Aorta (tissue), 5 donors: ENCODE measurements at regions not wholly inside any gene's neighbourhood (a gene's known extent, or its start where the extent isn't known, plus 50 kb on each side); places are given as distances from the start of the nearest gene placed in this dataset.

Source experiments
- ATAC-seq: fragments of 200-7000 bp; cut with Tn5 transposase; one replicate; pipeline ENCODE4 v1.9.1; 2022; ENCODE audit warnings: moderate library complexity; ENCODE audit not compliant: low FRiP score
- DNase-seq, 2 donors: peaks; one replicate each; pipeline ENCODE4 v3.0.0-alpha.2; 2020
- H3K27ac ChIP-seq, 2 donors: one replicate each; pipeline ENCODE4 v1.5.1; 2013; ENCODE audit warnings: low read length in 2 of 2, mild to moderate bottlenecking in 2 of 2, moderate library complexity in 2 of 2, control low read depth in 1 of 2, inconsistent platforms in 1 of 2, low read depth in 1 of 2
- H3K27me3 ChIP-seq, 2 donors: one replicate each; pipeline ENCODE4 v1.6.1; 2013; ENCODE audit warnings: control low read depth in 1 of 2, low read length in 1 of 2, mild to moderate bottlenecking in 1 of 2, moderate library complexity in 1 of 2; ENCODE audit not compliant: insufficient read depth in 2 of 2, control insufficient read depth in 1 of 2
- H3K36me3 ChIP-seq, 2 donors: one replicate each; pipeline ENCODE4 v1.6.1; 2013; ENCODE audit warnings: control low read depth in 1 of 2, low read length in 1 of 2, mild to moderate bottlenecking in 1 of 2; ENCODE audit not compliant: insufficient read depth in 2 of 2, control insufficient read depth in 1 of 2
- H3K4me1 ChIP-seq, 2 donors: one replicate each; pipeline ENCODE4 v1.6.1; 2013; ENCODE audit warnings: low read length in 2 of 2, control low read depth in 1 of 2, mild to moderate bottlenecking in 1 of 2, moderate library complexity in 1 of 2; ENCODE audit not compliant: insufficient read depth in 2 of 2, control insufficient read depth in 1 of 2
- H3K4me3 ChIP-seq, 2 donors: one replicate each; pipeline ENCODE4 v1.5.1; 2013; ENCODE audit warnings: low read length in 2 of 2, control low read depth in 1 of 2, mild to moderate bottlenecking in 1 of 2
- H3K9me3 ChIP-seq: one replicate; pipeline ENCODE4 v1.6.1; 2013; ENCODE audit warnings: mild to moderate bottlenecking, low read length; ENCODE audit not compliant: control insufficient read depth
- WGBS, 2 donors: extraction: QIAGEN DNeasy Blood & Tissue Kit; methylation state at CpG; one replicate each; pipeline ENCODE4 v1.1.7; 2013; 5-methylcytosine and 5-hydroxymethylcytosine counted together
- intact Hi-C, 2 donors: fragments of 100-400 bp; cut with DNase I; formaldehyde crosslinking; loops; one replicate each; pipeline versions ENCODE4 v1.14.2 to v1.15.0; 2022
- donor health status: healthy with polysubstance abuse.
- donor health status: Bipolar disorder and iron deficiency.
- donor health status: DM: no; HTN: no; CAD: no.
- donor health status: DM: no; HTN: no; CAD: no.
- donor health status: DM: yes; HTN: yes; CAD: no.

GRCh38 chr5:21694567-21694966 is 1158.6 kb downstream of the CDH12 start:
- no peak overlapping the region for H3K4me3 ChIP-seq
- no peak overlapping the region for H3K27ac ChIP-seq
- WGBS, 2 donors: 53 to 68% methylated on average over 2 of the region's 2 CpGs
- intact Hi-C loops: no loop called here
- ATAC-seq (no peak), DNase-seq (no peak)
- no peaks in the 10 kb centered on the region for H3K36me3 ChIP-seq
- no peaks in the 10 kb centered on the region for H3K27me3 ChIP-seq
- no peaks in the 10 kb centered on the region for H3K4me1 ChIP-seq
- H3K9me3 ChIP-seq: no peaks in the 10 kb centered on the region

- Histone ChIP-seq H3K4me1 (no peaks in the 10 kb centered on the region), H3K36me3 (no peaks in the 10 kb centered on the region), H3K27me3 (no peaks in the 10 kb centered on the region), H3K27ac (no peak overlapping the region), H3K4me3 (no peak overlapping the region), H3K9me3 (no peaks in the 10 kb centered on the region)
- intact Hi-C loops: no loop called here
- ATAC-seq (no peak), DNase-seq (no peak)
Measured at GRCh38 chr5:21693591-21693990, 1159.6 kb downstream of the CDH12 start.

- Histone ChIP-seq H3K4me3 (no peak overlapping the region), H3K27ac (no peak overlapping the region), H3K9me3 (no peaks in the 10 kb centered on the region), H3K36me3 (no peaks in the 10 kb centered on the region), H3K27me3 (no peaks in the 10 kb centered on the region), H3K4me1 (no peaks in the 10 kb centered on the region)
- ATAC-seq (no peak), DNase-seq (no peak)
- intact Hi-C loops: no loop called here
- WGBS, 2 donors: 48 to 51% methylated on average over 3 of the region's 3 CpGs
Measured at GRCh38 chr5:21689587-21689986, 1163.6 kb downstream of the CDH12 start.

GRCh38 chr5:21688655-21689054 is 1164.5 kb downstream of the CDH12 start:
- Histone ChIP-seq H3K36me3 (no peaks in the 10 kb centered on the region), H3K27me3 (no peaks in the 10 kb centered on the region), H3K27ac (no peak overlapping the region), H3K4me3 (no peak overlapping the region), H3K4me1 (no peaks in the 10 kb centered on the region), H3K9me3 (no peaks in the 10 kb centered on the region)
- DNase-seq (no peak), ATAC-seq (no peak)
- intact Hi-C loops: no loop called here
- WGBS, 2 donors: 72 to 83% methylated on average over 1 of the region's 1 CpG

GRCh38 chr5:21687621-21688020 is 1165.5 kb downstream of the CDH12 start:
- intact Hi-C loops: no loop called here
- Histone ChIP-seq H3K9me3 (no peaks in the 10 kb centered on the region), H3K27me3 (no peaks in the 10 kb centered on the region), H3K36me3 (no peaks in the 10 kb centered on the region), H3K4me1 (no peaks in the 10 kb centered on the region), H3K4me3 (no peak overlapping the region), H3K27ac (no peak overlapping the region)
- ATAC-seq: no peak
- WGBS, 2 donors: 75 to 82% methylated on average over 5 of the region's 5 CpGs
- no peak for DNase-seq

- Histone ChIP-seq H3K4me3 (no peak overlapping the region), H3K36me3 (no peaks in the 10 kb centered on the region), H3K27me3 (no peaks in the 10 kb centered on the region), H3K9me3 (no peaks in the 10 kb centered on the region), H3K4me1 (no peaks in the 10 kb centered on the region), H3K27ac (no peak overlapping the region)
- intact Hi-C loops: no loop called here
- ATAC-seq (no peak), DNase-seq (no peak)
- WGBS, 2 donors: 80 to 83% methylated on average over 4 of the region's 4 CpGs
Measured at GRCh38 chr5:21686706-21687105, 1166.4 kb downstream of the CDH12 start.

- intact Hi-C loops: no loop called here
Measured at GRCh38 chr5:21685522-21685921, 1167.6 kb downstream of the CDH12 start.

GRCh38 chr5:21684992-21685391 is 1168.2 kb downstream of the CDH12 start:
- no peak overlapping the region for H3K27ac ChIP-seq
- no peaks in the 10 kb centered on the region for H3K36me3 ChIP-seq
- ATAC-seq (no peak), DNase-seq (no peak)
- no peak overlapping the region for H3K4me3 ChIP-seq
- no peaks in the 10 kb centered on the region for H3K4me1 ChIP-seq
- intact Hi-C loops: no loop called here
- H3K9me3 ChIP-seq: no peaks in the 10 kb centered on the region
- H3K27me3 ChIP-seq: no peaks in the 10 kb centered on the region
- WGBS, 2 donors: 44 to 58% methylated on average over 1 of the region's 1 CpG

More at GRCh38 chr5:21685522-21685921, 1167.6 kb downstream of the CDH12 start:
- 83 to 84% methylated on average over 4 of the region's 4 CpGs for WGBS, 2 donors
- DNase-seq: no peak
- no peaks in the 10 kb centered on the region for H3K27me3 ChIP-seq
- H3K4me1 ChIP-seq: no peaks in the 10 kb centered on the region
- H3K27ac ChIP-seq: no peak overlapping the region
- H3K4me3 ChIP-seq: no peak overlapping the region
- no peaks in the 10 kb centered on the region for H3K9me3 ChIP-seq
- no peaks in the 10 kb centered on the region for H3K36me3 ChIP-seq
- ATAC-seq: no peak

GRCh38 chr5:21681911-21682310 is 1171.2 kb downstream of the CDH12 start:
- no peak for ATAC-seq
- DNase-seq: no peak
- no peaks in the 10 kb centered on the region for H3K36me3 ChIP-seq
- WGBS, 2 donors: 59 to 65% methylated on average over 2 of the region's 2 CpGs
- H3K4me3 ChIP-seq: no peak overlapping the region
- H3K27ac ChIP-seq: no peak overlapping the region
- H3K4me1 ChIP-seq: no peaks in the 10 kb centered on the region
- no peaks in the 10 kb centered on the region for H3K9me3 ChIP-seq
- H3K27me3 ChIP-seq: no peaks in the 10 kb centered on the region
- intact Hi-C loops: no loop called here
